Left ventricle myocardium inferior (tissue), 1 donor: ENCODE measurements at regions not wholly inside any gene's neighbourhood (a gene's known extent, or its start where the extent isn't known, plus 50 kb on each side); places are given as distances from the start of the nearest gene placed in this dataset.

ENCODE experiments used
- DNase-seq: peaks from one replicate; pipeline ENCODE4 v3.0.0-alpha.2; 2020
- H3K27ac ChIP-seq: fragments of 200-600 bp; replicated peaks from 2 replicates; pipeline ENCODE4 v1.8.0; 2021
- H3K27me3 ChIP-seq: fragments of 200-600 bp; 2 replicates; pipeline ENCODE4 v1.8.0; 2021; ENCODE audit warnings: low read depth
- H3K36me3 ChIP-seq: fragments of 200-600 bp; 2 replicates; pipeline ENCODE4 v1.8.0; 2021
- H3K4me1 ChIP-seq: fragments of 200-600 bp; 2 replicates; pipeline ENCODE4 v1.8.0; 2021
- H3K4me3 ChIP-seq: fragments of 200-600 bp; 2 replicates; pipeline ENCODE4 v1.8.0; 2021; ENCODE audit warnings: mild to moderate bottlenecking, moderate library complexity
- H3K9me3 ChIP-seq: fragments of 200-600 bp; replicated peaks from 2 replicates; pipeline ENCODE4 v1.8.0; 2021
- CTCF ChIP-seq: fragments of 200-600 bp; IDR thresholded peaks from 2 replicates; pipeline ENCODE4 v1.8.0; 2021; ENCODE audit warnings: antibody characterized with exemption, mild to moderate bottlenecking, borderline replicate concordance
- intact Hi-C: fragments of 100-400 bp; cut with micrococcal nuclease; formaldehyde crosslinking; loops from one replicate; pipeline ENCODE4 v1.11.0; 2022
- donor health status: DM: no; HTN: yes; CAD: no; lungs with severe emphysema.

GRCh38 chr11:13818325-13818724, 144.2 kb upstream of the SPON1 start:
- no peak for DNase-seq
- no peak for TF ChIP-seq CTCF
- intact Hi-C loops, result no loop called here
- no peak overlapping the region for H3K27ac ChIP-seq
- H3K36me3 ChIP-seq, result no peaks in the 10 kb centered on the region
- H3K27me3 ChIP-seq, result no peaks in the 10 kb centered on the region
- H3K9me3 ChIP-seq, result peaks cover 5% of the 10 kb centered on the region
- H3K4me3 ChIP-seq, result no peak overlapping the region
- no peaks in the 10 kb centered on the region for H3K4me1 ChIP-seq

GRCh38 chr11:13826505-13827278, 135.8 kb upstream of the SPON1 start:
- Histone ChIP-seq H3K36me3 (no peaks in the 10 kb centered on the region), H3K27ac (no peak overlapping the region), H3K4me3 (no peak overlapping the region), H3K4me1 (no peaks in the 10 kb centered on the region), H3K27me3 (peaks cover 8% of the 10 kb centered on the region), H3K9me3 (peaks cover 6% of the 10 kb centered on the region)
- intact Hi-C loops, result no loop called here
- no peak for TF ChIP-seq CTCF
- no peak for DNase-seq

DNA sequence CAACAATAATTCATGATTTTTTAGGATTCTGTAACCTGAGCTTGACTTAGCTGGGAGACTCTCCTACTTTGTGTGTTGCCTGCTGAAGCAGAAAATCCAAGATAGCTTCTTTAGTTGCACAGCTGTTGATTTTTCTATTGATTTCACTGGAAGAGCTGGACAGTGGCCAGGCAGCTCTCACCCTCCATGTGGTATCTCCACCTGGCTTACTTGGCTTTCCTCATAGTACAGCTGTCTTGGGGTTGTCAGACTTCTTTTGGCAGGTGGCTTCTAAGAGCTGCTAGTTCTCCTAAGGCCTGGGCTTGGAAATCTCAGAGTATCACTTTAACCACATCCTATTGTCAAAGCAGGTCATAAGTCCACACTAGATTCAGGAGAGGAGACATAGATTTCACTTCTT, 130.8 kb upstream of the SPON1 start:
- H3K4me3 ChIP-seq, result no peak overlapping the region
- intact Hi-C loops, result no loop called here
- no peak for DNase-seq
- H3K27ac ChIP-seq, result no peak overlapping the region
- H3K27me3 ChIP-seq, result peaks cover 21% of the 10 kb centered on the region
- H3K9me3 ChIP-seq, result peaks cover 6% of the 10 kb centered on the region
- no peak for TF ChIP-seq CTCF
- H3K36me3 ChIP-seq, result no peaks in the 10 kb centered on the region
- H3K4me1 ChIP-seq, result no peaks in the 10 kb centered on the region

DNA sequence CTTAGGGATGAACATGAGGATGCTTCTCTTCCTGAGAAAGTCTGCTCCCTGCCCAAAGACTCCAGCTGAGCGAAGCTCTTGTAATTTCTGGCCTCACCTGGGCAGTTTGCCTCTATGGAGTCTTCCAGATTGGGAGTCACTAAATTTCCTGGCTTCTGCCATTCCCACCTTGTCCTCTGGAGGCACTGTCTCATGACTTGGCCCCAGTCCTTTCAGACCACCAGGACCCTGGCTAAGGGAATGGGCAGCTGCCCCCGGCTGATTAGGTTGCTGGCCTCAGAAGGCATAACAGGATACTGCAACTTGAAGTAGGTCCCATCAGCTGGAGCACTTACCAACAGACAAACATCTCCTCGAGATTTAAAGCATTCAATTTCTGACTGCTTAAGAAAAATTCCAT, 128.1 kb upstream of the SPON1 start:
- intact Hi-C loops, result no loop called here
- TF ChIP-seq CTCF, result no peak
- DNase-seq, result no peak

DNA sequence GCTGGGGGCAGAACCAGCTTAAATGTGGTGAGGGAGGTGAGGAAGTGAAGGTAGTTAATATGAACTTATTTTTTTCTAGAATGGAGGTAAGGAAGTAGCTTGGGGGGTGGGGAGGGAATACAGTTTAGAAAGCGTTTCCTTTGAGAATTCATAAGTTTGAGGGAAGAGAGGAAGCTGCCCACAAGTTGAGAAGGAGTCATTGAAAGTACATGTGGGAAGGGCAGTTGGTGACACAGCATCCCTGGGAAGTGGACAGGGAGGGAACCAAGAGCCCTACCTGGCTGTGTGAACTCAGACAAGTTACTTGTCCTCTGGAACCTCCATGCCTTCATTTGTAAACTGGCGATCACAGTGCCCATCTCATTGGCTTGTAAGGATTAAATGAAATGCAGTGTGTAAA, 125.9 kb upstream of the SPON1 start:
- TF ChIP-seq CTCF, result no peak
- no peak for DNase-seq
- no peaks in the 10 kb centered on the region for H3K4me1 ChIP-seq
- H3K27me3 ChIP-seq, result peaks cover 17% of the 10 kb centered on the region
- no peak overlapping the region for H3K27ac ChIP-seq
- H3K9me3 ChIP-seq, result no peaks in the 10 kb centered on the region
- intact Hi-C loops, result no loop called here
- H3K36me3 ChIP-seq, result no peaks in the 10 kb centered on the region
- H3K4me3 ChIP-seq, result no peak overlapping the region

More for the DNA sequence above, 128.1 kb upstream of the SPON1 start:
- peaks cover 15% of the 10 kb centered on the region for H3K27me3 ChIP-seq
- no peak overlapping the region for H3K4me3 ChIP-seq
- no peaks in the 10 kb centered on the region for H3K36me3 ChIP-seq
- peaks cover 6% of the 10 kb centered on the region for H3K9me3 ChIP-seq
- no peak overlapping the region for H3K27ac ChIP-seq
- no peaks in the 10 kb centered on the region for H3K4me1 ChIP-seq
